GM19324 (cell line): ENCODE measurements at regions not wholly inside any gene's neighbourhood (a gene's known extent, or its start where the extent isn't known, plus 50 kb on each side); places are given as distances from the start of the nearest gene placed in this dataset.

ENCODE experiments used
- ATAC-seq: cut with Tn5 transposase; IDR thresholded peaks from one replicate; pipeline ENCODE4 v1.9.1; 2021; ENCODE audit warnings: mild to moderate bottlenecking, moderate library complexity; ENCODE audit not compliant: unreplicated experiment, low FRiP score

DNA sequence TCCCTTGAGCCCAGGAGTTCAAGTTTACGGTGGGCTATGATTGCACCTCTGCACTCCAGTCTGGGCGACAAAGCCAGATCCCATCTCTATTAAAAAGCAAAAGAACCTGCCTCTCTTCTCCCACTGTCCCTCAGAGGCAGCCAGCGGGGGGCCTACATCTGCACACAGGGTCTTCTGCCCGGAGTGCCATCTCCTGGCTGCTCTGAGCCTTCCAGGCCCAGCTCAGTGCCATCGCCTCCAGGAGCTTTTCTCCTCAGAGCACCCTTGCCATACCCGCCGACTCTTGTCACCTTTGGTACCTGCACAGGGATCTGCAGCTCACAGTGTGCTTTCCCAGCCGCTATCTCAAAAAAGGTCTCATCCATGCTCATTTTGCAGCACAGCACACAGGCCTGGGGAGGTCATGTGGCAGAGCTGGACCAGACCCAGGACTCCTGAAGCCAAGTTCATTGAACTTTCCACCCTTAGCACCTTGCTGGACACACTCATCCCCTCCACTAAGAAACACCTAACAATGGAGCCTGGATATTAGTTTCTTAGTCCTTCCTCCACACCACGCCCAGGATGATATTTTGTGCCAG, 186.3 kb downstream of the HAUS1 start:
- ATAC-seq, result no peak

DNA sequence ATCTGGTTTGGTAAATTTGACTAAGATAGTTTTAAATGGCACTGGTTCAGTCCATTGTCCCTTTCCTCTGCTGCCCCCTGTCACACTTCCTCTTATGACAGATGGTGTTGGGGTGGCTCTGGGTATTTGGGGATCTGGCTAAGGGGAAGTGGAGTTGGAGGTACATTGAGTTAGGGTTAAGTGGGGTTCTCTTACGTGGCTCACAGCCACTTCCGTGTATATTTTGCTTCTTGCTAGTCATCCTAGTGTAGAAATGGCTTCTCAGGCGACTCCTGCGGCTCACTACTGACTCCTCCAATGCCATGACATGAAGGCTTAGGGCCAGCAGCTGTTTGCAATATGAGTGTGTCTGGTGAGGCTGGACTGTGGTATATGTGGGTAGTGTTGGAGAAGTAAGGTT, 187.0 kb downstream of the HAUS1 start:
- no peak for ATAC-seq

DNA sequence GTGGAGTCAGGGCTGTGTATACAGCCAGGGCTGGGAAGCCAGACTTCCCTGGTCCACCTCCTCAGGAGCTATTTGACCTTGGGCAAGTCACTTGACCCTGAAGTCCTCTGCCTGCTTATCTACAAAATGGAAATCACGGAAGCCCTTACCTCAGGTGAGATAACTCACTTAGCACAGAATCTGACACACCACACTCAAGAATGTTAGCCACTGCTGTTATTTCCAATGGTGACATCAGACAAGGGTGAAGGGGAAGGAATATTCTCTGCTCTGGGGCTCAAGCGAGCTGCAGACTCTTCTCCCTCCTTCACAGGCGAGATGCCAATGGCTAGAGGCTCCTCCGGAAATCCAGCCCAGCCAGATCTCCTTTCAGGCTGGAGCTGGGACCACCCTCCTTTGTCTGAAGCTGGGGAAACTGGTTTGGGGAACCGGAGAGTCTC, 189.6 kb downstream of the HAUS1 start:
- ATAC-seq, result no peak

DNA sequence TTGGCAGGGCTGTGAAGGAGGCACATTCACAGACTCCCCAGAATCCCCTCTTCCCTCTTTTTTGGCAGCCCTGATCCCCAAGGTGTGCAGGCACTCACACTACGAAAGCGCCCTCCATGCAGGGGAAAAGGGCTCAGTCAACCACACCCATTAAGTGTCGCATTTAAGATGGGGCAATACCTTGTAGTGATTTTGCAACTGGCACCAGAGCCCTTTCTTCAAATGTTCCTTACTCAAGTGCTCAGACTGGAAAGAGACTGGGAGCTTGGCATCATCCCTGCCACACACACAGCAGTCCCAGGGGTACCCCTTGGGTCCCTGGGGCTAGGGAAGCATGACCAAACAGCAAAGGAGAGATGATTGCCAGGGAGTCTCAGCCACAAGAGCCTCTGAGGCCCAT, 190.1 kb downstream of the HAUS1 start:
- ATAC-seq, result no peak

DNA sequence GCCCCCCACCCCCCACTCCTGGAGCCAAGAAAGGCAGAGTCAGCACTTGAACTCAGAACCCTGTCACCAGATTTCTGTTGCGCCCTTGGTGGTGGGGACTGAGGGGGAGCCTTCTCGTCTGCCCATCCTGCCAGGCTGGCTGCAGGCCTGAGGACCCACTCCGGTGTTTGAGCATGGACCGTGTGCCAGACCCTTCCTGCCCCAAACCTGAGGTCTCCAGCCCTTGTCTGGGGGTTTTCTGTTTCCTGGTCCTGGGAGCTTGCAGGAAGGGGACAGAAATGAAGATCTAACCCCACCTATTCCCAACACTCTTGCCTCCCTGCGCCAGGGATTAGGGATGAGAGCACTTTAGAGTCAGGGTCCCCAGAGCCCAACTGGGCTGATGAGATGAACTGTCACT, 190.6 kb downstream of the HAUS1 start:
- ATAC-seq, result no peak

DNA sequence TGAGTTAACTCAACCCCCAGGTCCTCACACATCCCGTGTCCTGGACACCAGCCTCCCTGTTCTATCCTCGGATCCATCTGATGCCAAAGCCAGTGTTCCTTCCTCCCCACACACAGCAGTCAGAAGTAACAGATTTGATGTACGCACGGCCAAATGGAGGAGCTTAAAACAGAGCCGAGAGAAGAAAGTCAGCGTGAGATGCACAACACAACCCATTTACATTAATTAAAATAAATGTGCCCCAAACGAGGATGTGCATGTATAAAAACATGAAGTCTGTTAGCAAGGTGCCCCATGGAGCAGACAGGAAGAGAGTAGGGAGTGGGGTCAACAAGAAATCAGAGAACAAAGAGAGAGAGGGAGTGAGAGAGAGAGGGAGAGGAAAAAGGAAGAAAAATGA, 191.2 kb downstream of the HAUS1 start:
- no peak for ATAC-seq

DNA sequence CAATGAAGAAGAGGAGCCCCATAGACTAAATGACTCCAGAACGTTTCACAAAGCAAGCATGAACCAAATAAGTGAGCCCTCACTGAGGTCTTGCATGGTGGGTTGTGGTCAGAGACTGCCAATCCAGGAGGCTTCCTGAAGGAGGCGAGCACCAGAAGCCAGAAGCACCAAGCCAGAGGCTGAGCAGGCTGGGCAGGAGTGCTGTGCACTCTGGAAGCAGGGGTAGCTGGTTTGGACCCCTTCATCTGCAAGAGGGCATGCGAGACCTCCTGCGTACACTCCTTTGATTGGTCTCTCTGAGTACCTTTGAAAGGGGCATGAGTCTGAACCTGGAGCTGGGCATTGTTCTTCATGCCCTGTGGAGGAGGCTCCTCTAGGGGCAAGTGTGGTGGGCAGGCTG, 192.5 kb downstream of the HAUS1 start:
- ATAC-seq, result no peak

DNA sequence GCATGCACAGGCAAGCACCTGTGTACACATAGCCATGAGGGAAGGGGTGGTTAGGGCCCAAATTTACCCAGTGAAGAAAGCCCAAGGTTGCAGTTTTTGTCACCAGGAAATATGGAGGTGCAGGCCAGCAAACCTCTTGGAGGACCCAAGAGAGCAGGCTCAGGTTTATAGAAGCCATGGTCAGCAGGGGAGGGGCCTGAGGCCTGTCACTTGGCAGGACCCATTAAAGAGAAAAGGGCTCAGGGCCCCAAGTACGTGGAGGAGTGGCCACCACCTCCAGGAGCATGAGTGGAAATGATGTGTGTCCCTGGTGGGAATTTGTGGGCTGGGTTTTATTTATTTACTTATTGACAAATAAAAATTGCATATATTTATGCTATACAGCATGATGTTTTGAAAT, 192.9 kb downstream of the HAUS1 start:
- ATAC-seq, result no peak

DNA sequence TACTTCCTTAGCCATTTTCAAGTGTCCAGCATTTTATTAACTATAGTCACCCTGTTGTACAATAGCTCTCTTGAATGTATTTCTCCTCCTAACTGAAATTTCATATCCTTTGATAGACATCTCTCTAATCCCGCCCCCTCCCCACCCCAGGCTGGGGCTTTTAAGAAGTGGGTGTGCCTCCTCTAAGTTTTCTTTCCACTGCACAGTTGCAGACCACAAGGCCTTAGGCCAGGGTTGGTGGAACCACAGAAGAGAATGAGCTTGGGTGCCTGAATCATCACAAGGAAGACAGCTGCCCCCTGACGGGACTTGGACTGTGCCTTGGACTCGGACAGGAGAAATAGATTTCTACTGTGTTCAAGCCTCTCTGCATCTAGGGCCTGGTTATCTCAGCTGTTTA, 193.4 kb downstream of the HAUS1 start:
- no peak for ATAC-seq

DNA sequence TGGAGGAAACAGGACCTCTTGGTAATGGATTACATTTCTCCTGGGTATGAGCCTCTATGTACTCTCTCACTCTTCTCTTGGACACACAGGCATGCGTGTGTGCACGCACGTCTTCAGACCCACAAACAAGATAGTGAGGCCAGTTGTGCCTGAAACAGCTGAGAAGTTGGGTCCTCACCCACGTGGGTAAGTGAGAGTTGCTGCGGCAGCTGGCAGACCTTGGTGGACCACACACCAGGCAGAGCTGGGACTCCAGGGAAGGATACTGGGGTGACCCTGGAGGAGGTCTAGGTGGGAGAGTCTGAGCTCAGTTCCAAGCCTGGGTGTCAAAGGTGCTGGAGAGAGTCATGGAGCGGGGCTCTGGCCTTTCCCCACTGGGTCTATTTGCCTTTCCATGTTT, 194.3 kb downstream of the HAUS1 start:
- no peak for ATAC-seq

DNA sequence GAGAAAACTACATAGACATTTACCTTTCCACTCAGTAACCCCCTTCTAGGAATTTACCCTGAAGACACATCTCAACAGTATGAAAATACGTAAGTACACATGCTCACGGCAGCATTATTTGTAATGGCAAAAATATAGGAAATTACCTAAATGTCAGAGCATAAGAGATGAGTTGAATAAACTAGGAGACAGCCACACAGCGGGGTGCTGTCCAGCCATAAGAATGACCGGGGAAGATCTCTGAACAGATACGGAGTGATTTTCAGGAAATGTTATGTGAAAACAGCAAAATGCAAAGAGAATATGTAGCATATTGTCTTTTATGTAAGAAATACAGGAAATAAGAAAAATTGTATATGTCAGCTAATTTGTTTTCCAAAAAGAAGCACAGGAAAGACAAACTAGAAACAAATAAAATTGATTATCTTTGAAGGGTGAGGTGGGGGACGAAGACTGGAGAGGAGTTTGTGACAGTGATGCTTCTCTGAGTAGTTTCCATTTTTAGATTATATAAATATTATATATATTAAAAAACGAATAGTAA, 195.4 kb downstream of the HAUS1 start:
- ATAC-seq, result no peak

DNA sequence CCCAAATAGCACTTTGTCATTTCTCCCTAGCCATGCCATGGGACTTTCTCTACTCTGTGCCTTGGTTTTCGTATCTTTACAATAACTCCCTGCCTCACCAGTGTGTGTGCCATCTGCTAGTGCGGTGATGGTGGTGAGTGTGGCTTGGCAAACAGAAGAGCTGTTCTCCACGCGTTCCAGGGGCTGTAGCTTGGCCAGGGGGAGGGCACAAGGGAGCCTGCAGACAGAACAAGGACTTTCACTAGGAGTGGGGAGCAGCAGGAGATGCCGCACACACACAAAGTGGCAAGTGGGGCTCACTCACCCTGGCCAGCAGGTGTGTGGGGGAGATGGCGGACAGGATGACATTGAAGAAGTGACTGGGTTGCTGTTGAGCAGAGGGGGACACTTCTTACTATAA, 196.9 kb downstream of the HAUS1 start:
- no peak for ATAC-seq

DNA sequence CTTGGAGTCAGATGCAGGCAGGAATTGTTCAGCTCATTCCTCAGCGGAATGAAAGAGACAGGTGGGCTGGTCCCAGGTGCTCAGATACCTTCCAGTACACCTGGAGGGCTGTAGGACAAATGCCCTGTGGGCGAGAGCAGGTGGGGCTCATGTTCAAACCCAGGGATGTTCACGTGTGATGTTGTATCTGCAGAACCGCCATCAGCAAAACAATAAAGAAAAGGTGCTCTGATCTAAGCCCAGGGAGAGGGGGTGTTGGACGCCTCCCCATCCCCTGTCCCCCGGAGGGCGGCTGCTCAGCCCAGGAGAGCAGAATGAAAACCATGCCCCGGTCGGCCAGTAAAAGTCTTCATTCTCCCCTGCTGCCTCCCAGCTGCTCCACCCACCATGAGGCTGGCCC, 197.4 kb downstream of the HAUS1 start:
- no peak for ATAC-seq

DNA sequence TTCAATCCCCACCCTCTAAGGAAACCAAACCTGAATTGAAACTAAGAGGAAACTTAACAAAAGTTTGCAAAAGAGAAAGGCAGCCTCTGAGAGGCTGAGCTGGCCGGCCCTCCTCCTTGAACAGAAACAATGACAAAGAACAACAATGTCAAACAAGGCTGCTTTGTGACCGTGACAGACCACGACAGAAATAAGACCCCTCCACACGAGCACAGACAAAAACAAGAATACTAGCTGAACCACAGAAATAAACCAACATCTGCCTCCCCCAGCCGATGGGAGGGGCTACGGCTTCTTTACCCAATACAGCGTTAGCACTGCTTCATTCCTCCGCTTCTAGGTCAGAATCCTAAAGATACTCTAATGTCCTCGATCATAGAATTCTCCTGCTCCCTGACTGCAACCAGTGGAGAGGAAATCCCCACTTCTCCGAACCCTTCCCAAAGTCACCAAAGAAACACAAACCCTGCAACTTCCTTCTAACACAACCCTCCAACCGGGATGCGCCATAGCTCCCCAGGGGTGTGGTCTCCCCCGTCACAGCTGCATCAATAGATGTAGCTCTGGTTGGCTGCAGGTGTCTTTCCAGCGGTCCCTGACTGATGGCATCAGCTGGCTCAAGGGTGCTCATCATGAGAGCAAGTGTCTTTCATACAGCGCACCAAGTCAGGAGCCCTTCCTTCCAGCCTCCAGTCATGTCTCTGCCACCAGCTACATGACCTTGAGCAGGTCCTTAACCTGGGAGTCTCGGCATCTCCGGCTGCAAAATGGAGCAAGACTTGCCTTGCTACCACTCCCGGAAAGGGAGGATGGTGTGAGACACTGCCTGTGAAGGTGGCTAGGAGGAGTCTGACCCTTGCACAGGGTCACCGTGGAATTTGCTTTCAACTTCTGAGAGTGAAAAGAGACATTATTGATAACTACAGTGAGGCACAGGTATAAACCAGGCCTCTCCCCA, 198.6 kb downstream of the HAUS1 start:
- ATAC-seq, result no peak

DNA sequence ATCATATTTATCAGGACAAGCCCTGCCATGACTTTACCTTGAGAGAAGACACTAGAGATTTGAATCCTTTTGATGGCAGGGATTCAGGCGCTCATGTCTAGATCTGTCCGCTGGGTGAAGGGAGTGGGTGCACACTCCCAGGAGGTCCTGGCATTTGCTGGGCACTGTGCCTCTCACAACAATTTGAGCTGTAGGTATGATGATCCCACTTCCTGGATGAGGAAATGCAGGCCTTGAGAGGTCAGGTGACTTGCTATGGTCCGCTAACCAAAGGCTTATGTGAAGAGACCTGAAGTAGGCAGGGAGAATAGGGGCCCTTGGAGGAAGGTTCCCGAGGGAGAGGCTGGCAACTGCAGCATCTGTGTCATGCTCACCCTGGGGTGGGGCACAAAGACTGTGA, 206.1 kb downstream of the HAUS1 start:
- no peak for ATAC-seq

DNA sequence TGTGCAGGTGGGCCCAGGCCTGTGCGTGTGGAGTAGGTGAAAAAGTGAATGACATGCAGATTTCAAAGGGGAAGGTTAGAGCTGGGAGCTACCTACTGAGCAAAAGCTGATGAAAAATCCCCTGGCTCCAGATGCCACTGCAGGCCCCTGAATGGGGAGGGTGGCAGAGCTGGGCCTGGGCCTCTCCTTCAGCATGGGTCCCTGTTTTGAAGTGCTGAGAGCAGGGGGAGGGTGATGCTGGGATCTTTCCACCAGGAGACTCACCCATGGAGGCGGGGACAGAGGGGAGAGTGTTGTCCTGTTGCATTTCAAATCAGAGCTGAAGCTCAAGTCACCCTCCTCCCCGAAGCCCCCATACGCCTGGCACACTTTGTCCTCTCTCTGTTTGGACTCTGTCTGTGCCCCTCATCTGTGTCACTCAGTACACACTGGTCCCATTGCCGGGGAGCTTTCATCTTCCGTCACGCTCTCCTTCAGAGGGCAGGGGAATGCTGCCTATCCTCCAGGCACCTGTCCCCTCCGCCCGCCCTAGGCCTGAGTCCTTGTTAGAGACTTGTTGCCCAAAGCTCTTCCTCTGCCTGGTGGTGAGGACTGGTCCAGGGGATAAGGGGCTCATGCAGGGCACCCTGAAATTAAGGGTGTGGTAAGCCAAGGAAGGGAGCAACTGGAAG, 206.6 kb downstream of the HAUS1 start:
- no peak for ATAC-seq

DNA sequence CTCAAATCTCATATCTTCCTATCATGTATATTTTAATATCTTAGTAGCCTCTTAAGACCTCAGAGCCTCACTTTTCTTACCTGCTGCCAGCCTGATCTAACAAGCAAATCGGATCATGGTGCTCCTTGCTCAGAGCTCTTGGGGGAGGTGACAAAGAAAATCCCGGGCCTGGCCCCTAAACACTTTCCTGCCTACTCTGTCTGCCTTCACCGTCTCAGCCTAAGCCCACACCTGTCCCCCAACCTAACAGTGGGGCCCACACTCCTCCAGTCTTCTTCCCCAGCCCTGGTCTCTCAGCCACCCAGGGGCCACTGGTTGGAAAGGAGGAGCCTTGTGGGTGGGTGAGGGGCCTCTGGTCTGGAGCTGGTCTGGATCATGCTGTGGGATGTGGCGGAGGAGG, 207.3 kb downstream of the HAUS1 start:
- no peak for ATAC-seq

DNA sequence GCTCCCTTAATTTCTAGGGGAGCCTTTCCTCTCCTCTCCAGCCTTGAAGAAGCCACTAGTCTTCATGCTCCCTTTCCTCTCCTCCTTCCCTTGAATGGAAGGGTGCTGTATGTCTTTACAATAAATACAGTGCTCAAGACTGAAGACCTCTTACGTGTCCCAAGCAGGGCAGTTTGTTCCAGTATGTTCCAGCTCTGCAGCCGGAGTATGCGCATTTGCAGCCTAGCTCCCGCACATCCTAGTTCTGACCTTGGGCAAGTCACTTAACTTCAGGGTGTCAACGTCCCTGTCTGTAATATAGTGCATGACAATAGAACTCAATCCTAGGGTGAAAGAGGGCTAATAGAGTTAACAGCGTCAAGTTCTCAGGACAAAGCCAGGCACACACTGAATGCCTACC, 208.0 kb downstream of the HAUS1 start:
- ATAC-seq, result no peak

DNA sequence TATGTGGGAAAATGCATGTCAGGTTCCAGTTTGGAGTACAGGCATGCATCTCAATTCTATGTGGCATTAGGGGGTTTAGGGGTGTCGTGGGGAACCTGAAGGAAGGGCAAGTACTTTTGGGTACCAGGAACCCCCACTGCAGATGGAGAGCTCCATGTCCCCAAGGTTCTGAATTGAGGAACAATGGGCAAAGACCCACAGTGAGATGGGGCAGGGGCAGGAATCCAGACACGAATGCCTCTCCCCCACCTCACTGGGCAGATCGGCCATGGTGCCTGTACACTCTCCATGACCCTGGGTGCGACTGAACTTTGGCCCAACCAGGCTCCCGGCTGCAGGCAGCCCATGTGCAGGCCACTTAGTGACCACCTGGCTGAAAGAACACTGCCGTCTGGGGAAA, 209.3 kb downstream of the HAUS1 start:
- no peak for ATAC-seq

DNA sequence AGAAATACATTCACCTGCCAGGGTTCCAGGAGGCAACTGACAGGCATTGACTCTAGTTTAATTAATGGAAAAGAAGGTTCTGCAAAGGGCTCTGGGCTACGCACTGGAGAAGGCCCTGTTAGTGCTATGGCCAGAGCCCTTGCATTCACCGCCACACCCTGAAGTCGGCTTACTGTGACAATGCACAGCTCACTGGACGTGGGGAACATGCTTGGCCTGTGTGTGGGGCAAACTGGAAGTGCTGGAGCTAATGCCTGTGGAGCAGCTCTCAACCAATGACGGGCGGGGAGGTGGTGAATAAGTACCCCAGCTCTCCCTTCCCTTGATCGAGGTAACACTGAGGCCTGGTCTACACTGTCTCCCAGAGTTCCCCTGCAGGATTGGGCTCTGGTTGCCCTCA, 209.8 kb downstream of the HAUS1 start:
- no peak for ATAC-seq

DNA sequence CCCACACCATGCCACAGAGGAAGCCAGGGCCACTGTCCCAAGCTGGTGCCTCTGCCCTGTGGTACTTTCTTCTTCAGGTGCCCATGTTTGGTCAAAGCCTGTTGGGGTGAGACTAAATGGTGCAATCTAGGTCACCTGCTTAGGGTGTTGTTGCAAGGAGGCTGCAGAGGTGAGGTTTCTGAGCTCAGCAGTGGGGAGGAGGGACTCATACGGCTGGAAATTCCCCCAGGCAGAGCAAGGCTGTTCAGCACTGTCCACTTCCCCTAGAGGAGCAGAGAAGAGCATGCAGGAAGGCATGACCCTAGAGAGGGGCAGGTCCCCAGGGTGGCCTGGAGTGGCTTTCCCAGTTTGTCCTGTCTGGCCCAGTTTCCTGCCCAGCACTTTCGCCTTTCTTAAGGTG, 211.0 kb downstream of the HAUS1 start:
- no peak for ATAC-seq
